Liver (tissue), 8 donors: ENCODE measurements at regions not wholly inside any gene's neighbourhood (a gene's known extent, or its start where the extent isn't known, plus 50 kb on each side); places are given as distances from the start of the nearest gene placed in this dataset.

Experiments used
- DNase-seq: peaks from one replicate; pipeline ENCODE4 v3.0.0-alpha.2; 2017; ENCODE audit warnings: low spot score
- H3K27ac ChIP-seq, 2 donors: one replicate each; pipeline ENCODE4 v1.7.0; 2013; ENCODE audit warnings: inconsistent platforms in 2 of 2, low read length in 2 of 2, control low read depth in 1 of 2, low read depth in 1 of 2, mild to moderate bottlenecking in 1 of 2
- H3K27me3 ChIP-seq, 4 donors: one replicate each; pipeline versions ENCODE4 v1.6.1 to v1.7.0; 2013; ENCODE audit warnings: low read length in 3 of 4, inconsistent platforms in 1 of 4, mild to moderate bottlenecking in 1 of 4, moderate library complexity in 1 of 4; ENCODE audit not compliant: control insufficient read depth in 4 of 4, insufficient read depth in 4 of 4
- H3K36me3 ChIP-seq, 4 donors: one replicate each; pipeline versions ENCODE4 v1.6.1 to v1.7.0; 2013; ENCODE audit warnings: low read length in 3 of 4, mild to moderate bottlenecking in 3 of 4, low read depth in 1 of 4, moderate library complexity in 1 of 4; ENCODE audit not compliant: control insufficient read depth in 4 of 4, insufficient read depth in 3 of 4
- H3K4me1 ChIP-seq, 4 donors: one replicate each; pipeline versions ENCODE4 v1.6.1 to v1.7.0; 2013; ENCODE audit warnings: low read length in 3 of 4, mild to moderate bottlenecking in 3 of 4, moderate library complexity in 1 of 4; ENCODE audit not compliant: control insufficient read depth in 4 of 4, insufficient read depth in 4 of 4
- H3K4me3 ChIP-seq, 3 donors: one replicate each; pipeline versions ENCODE4 v1.6.1 to v1.7.0; 2013; ENCODE audit warnings: low read length in 3 of 3, control low read depth in 1 of 3, low read depth in 1 of 3, mild to moderate bottlenecking in 1 of 3
- H3K9ac ChIP-seq, 2 donors: one replicate each; pipeline ENCODE4 v1.7.0; 2013; ENCODE audit warnings: low read length in 2 of 2, mild to moderate bottlenecking in 2 of 2, moderate library complexity in 2 of 2, control low read depth in 1 of 2, low read depth in 1 of 2
- H3K9me3 ChIP-seq, 4 donors: one replicate each; pipeline versions ENCODE4 v1.6.1 to v1.7.0; 2013; ENCODE audit warnings: low read length in 3 of 4; ENCODE audit not compliant: control insufficient read depth in 4 of 4
- ATF3 ChIP-seq: IDR thresholded peaks from 2 replicates; pipeline ENCODE4 v1.6.1; 2016; ENCODE audit warnings: antibody characterized with exemption
- EGR1 ChIP-seq, 2 donors: IDR thresholded peaks; 2 replicates each; pipeline ENCODE4 v1.6.1; 2016 to 2018; ENCODE audit warnings: antibody characterized with exemption in 2 of 2, low read depth in 2 of 2
- FOXA1 ChIP-seq: IDR thresholded peaks from 2 replicates; pipeline ENCODE4 v1.6.1; 2016; ENCODE audit warnings: antibody characterized with exemption
- FOXA2 ChIP-seq: IDR thresholded peaks from 2 replicates; pipeline ENCODE4 v1.6.1; 2016; ENCODE audit warnings: antibody characterized with exemption
- GABPA ChIP-seq, 2 donors: IDR thresholded peaks in 1 of 2; conservative IDR thresholded peaks in 1 of 2; 2 replicates each; pipeline ENCODE4 v1.6.1; 2016; ENCODE audit warnings: antibody characterized with exemption in 2 of 2, mild to moderate bottlenecking in 1 of 2, moderate library complexity in 1 of 2
- HNF4A ChIP-seq, 2 donors: conservative IDR thresholded peaks; 2 replicates each; pipeline ENCODE4 v1.6.1; 2016; ENCODE audit warnings: antibody characterized with exemption in 2 of 2, mild to moderate bottlenecking in 2 of 2
- HNF4G ChIP-seq: IDR thresholded peaks from 2 replicates; pipeline ENCODE4 v1.6.1; 2016; ENCODE audit warnings: antibody characterized with exemption
- JUND ChIP-seq, 2 donors: IDR thresholded peaks; 2 replicates each; pipeline ENCODE4 v1.6.1; 2016; ENCODE audit warnings: antibody characterized with exemption in 2 of 2
- NR2F2 ChIP-seq: IDR thresholded peaks from 2 replicates; pipeline ENCODE4 v1.6.1; 2016; ENCODE audit warnings: antibody characterized with exemption
- RAD21 ChIP-seq, 2 donors: IDR thresholded peaks; 2 replicates each; pipeline ENCODE4 v1.6.1; 2016; ENCODE audit warnings: antibody characterized with exemption in 2 of 2, mild to moderate bottlenecking in 2 of 2
- RXRA ChIP-seq, 2 donors: IDR thresholded peaks; 2 replicates each; pipeline ENCODE4 v1.6.1; 2017 to 2018; ENCODE audit warnings: antibody characterized with exemption in 2 of 2, mild to moderate bottlenecking in 1 of 2
- SP1 ChIP-seq: IDR thresholded peaks from 2 replicates; pipeline ENCODE4 v1.6.1; 2018; ENCODE audit warnings: antibody characterized with exemption, mild to moderate bottlenecking
- TAF1 ChIP-seq: conservative IDR thresholded peaks from 2 replicates; pipeline ENCODE4 v1.6.1; 2016; ENCODE audit warnings: antibody characterized with exemption, mild to moderate bottlenecking
- YY1 ChIP-seq: IDR thresholded peaks from 2 replicates; pipeline ENCODE4 v1.6.1; 2016; ENCODE audit warnings: antibody characterized with exemption, mild to moderate bottlenecking
- WGBS: extraction: QIAGEN DNeasy Blood & Tissue Kit; methylation state at CpG from one replicate; pipeline ENCODE4 v1.1.7; 2013; 5-methylcytosine and 5-hydroxymethylcytosine counted together
- TF ChIP-seq, protein P1 (sequence below): IDR thresholded peaks from 2 replicates; pipeline ENCODE4 v1.6.1; 2016; ENCODE audit warnings: antibody characterized with exemption
- TF ChIP-seq, protein P2 (sequence below): fragments of 150-350 bp; IDR thresholded peaks from 2 replicates; pipeline ENCODE4 v1.5.1; 2017; ENCODE audit warnings: improper control_type of control experiment, low read depth, low read length; ENCODE audit not compliant: missing input control
- TF ChIP-seq, protein P3 (sequence below): IDR thresholded peaks from 2 replicates; pipeline ENCODE4 v1.6.1; 2016; ENCODE audit warnings: antibody characterized with exemption, mild to moderate bottlenecking
- TF ChIP-seq, protein P4 (sequence below): IDR thresholded peaks from 2 replicates; pipeline ENCODE4 v1.6.1; 2016; ENCODE audit warnings: antibody characterized with exemption
- donor health status: healthy.
- donor health status: healthy.
- donor health status: healthy.
- donor health status: healthy.
- donor health status: healthy.

DNA sequence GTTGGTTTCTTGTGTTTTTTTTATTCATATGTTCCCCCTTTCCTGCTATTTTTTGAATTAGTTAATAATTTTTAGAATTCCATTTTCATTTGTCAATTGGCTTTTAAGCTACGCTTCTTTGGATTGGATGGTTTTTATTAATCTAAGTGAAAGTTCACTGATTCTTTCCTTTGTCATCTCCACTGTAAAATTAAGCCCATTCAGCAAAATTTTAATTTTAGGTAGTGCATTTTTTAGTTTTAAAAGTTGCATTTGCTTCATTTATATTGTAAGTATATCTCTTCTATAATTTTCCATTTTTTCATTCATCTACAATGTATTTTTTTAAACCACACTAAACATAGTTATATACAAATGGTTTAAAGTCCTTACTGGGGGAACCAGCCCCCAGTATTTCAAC, 417.3 kb upstream of the HTR2C start:
- Histone ChIP-seq H3K9ac (no peak overlapping the region), H3K27me3 (no peaks in the 10 kb centered on the region), H3K4me3 (no peak overlapping the region), H3K9me3 (peaks cover 0 to 4% (median 1%) of the 10 kb centered on the region in 4 donors), H3K27ac (no peak overlapping the region), H3K4me1 (no peaks in the 10 kb centered on the region), H3K36me3 (no peaks in the 10 kb centered on the region)
- TF ChIP-seq YY1 (no peak), FOXA1 (no peak), NR2F2 (no peak), ATF3 (no peak), RAD21 (IDR thresholded peaks at IDR 0.05) (no peak), FOXA2 (no peak), GABPA (IDR thresholded peaks at IDR 0.05 in 1 of 2, conservative IDR thresholded peaks at IDR 0.05 in 1 of 2) (no peak), RXRA (IDR thresholded peaks at IDR 0.05) (no peak), SP1 (no peak), EGR1 (IDR thresholded peaks at IDR 0.05; ENCODE audit: low read depth in 2 of 2) (no peak), TAF1 (no peak), HNF4G (no peak), JUND (IDR thresholded peaks at IDR 0.05) (no peak), HNF4A (conservative IDR thresholded peaks at IDR 0.05) (no peak)
- TF ChIP-seq, protein P1, sequence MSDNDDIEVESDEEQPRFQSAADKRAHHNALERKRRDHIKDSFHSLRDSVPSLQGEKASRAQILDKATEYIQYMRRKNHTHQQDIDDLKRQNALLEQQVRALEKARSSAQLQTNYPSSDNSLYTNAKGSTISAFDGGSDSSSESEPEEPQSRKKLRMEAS = no peak
- TF ChIP-seq, protein P2, sequence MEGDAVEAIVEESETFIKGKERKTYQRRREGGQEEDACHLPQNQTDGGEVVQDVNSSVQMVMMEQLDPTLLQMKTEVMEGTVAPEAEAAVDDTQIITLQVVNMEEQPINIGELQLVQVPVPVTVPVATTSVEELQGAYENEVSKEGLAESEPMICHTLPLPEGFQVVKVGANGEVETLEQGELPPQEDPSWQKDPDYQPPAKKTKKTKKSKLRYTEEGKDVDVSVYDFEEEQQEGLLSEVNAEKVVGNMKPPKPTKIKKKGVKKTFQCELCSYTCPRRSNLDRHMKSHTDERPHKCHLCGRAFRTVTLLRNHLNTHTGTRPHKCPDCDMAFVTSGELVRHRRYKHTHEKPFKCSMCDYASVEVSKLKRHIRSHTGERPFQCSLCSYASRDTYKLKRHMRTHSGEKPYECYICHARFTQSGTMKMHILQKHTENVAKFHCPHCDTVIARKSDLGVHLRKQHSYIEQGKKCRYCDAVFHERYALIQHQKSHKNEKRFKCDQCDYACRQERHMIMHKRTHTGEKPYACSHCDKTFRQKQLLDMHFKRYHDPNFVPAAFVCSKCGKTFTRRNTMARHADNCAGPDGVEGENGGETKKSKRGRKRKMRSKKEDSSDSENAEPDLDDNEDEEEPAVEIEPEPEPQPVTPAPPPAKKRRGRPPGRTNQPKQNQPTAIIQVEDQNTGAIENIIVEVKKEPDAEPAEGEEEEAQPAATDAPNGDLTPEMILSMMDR = no peak
- TF ChIP-seq, protein P3, sequence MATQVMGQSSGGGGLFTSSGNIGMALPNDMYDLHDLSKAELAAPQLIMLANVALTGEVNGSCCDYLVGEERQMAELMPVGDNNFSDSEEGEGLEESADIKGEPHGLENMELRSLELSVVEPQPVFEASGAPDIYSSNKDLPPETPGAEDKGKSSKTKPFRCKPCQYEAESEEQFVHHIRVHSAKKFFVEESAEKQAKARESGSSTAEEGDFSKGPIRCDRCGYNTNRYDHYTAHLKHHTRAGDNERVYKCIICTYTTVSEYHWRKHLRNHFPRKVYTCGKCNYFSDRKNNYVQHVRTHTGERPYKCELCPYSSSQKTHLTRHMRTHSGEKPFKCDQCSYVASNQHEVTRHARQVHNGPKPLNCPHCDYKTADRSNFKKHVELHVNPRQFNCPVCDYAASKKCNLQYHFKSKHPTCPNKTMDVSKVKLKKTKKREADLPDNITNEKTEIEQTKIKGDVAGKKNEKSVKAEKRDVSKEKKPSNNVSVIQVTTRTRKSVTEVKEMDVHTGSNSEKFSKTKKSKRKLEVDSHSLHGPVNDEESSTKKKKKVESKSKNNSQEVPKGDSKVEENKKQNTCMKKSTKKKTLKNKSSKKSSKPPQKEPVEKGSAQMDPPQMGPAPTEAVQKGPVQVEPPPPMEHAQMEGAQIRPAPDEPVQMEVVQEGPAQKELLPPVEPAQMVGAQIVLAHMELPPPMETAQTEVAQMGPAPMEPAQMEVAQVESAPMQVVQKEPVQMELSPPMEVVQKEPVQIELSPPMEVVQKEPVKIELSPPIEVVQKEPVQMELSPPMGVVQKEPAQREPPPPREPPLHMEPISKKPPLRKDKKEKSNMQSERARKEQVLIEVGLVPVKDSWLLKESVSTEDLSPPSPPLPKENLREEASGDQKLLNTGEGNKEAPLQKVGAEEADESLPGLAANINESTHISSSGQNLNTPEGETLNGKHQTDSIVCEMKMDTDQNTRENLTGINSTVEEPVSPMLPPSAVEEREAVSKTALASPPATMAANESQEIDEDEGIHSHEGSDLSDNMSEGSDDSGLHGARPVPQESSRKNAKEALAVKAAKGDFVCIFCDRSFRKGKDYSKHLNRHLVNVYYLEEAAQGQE = no peak
- TF ChIP-seq, protein P4, sequence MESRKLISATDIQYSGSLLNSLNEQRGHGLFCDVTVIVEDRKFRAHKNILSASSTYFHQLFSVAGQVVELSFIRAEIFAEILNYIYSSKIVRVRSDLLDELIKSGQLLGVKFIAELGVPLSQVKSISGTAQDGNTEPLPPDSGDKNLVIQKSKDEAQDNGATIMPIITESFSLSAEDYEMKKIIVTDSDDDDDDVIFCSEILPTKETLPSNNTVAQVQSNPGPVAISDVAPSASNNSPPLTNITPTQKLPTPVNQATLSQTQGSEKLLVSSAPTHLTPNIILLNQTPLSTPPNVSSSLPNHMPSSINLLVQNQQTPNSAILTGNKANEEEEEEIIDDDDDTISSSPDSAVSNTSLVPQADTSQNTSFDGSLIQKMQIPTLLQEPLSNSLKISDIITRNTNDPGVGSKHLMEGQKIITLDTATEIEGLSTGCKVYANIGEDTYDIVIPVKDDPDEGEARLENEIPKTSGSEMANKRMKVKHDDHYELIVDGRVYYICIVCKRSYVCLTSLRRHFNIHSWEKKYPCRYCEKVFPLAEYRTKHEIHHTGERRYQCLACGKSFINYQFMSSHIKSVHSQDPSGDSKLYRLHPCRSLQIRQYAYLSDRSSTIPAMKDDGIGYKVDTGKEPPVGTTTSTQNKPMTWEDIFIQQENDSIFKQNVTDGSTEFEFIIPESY = no peak
- WGBS = 76% methylated on average over 1 of the region's 1 CpG
- DNase-seq = no peak

DNA sequence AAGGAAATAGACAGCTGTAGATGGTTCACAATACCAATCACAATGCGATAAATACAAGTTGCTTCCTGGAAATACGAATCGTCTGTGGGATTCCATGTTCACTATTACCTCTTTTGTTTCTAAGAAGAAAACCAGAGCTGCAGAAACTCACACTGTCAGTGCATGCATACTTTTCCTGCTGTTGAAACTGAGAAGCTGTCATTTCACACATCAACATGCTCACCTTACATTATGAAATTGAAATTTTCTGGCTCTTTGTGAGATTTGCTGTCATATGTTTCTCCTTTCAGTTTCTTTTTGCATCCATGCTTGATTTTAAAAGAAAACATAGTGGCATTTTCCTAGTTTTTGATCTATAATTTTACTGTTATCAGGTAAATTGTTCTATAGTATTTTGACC, 418.3 kb upstream of the HTR2C start:
- TF ChIP-seq NR2F2 = no peak
- TF ChIP-seq RAD21 (IDR thresholded peaks at IDR 0.05) = no peak
- no peak for TF ChIP-seq GABPA (IDR thresholded peaks at IDR 0.05 in 1 of 2, conservative IDR thresholded peaks at IDR 0.05 in 1 of 2)
- TF ChIP-seq TAF1 = no peak
- no peak for TF ChIP-seq EGR1 (IDR thresholded peaks at IDR 0.05; ENCODE audit: low read depth in 2 of 2)
- TF ChIP-seq, protein P4 = no peak
- no peak for TF ChIP-seq JUND (IDR thresholded peaks at IDR 0.05)
- TF ChIP-seq FOXA2 = no peak
- no peak for TF ChIP-seq RXRA (IDR thresholded peaks at IDR 0.05)
- TF ChIP-seq HNF4G = no peak
- TF ChIP-seq, protein P1 = no peak
- no peak for TF ChIP-seq ATF3
- no peak for TF ChIP-seq YY1
- H3K27me3 ChIP-seq = no peaks in the 10 kb centered on the region
- H3K36me3 ChIP-seq = no peaks in the 10 kb centered on the region
- peaks cover 0 to 4% (median 1%) of the 10 kb centered on the region in 4 donors for H3K9me3 ChIP-seq
- H3K27ac ChIP-seq = no peak overlapping the region
- no peak for DNase-seq
- H3K4me1 ChIP-seq = no peaks in the 10 kb centered on the region
- 92% methylated on average over 3 of the region's 3 CpGs for WGBS
- no peak overlapping the region for H3K4me3 ChIP-seq
- no peak overlapping the region for H3K9ac ChIP-seq
